Mesothelial cell of epicardium (in vitro differentiated cells): ENCODE measurements at regions not wholly inside any gene's neighbourhood (a gene's known extent, or its start where the extent isn't known, plus 50 kb on each side); places are given as distances from the start of the nearest gene placed in this dataset.

Experiments used
- DNase-seq, 2 experiments: peaks; one replicate each; pipeline ENCODE4 v3.0.0; 2021; ENCODE audit warnings: low spot score in 2 of 2; ENCODE audit not compliant: unreplicated experiment in 2 of 2
- H3K27ac Mint-ChIP-seq: 2 replicates; pipeline ENCODE4 v1.8.0; 2021; ENCODE audit warnings: mixed read lengths
- H3K27me3 Mint-ChIP-seq: 2 replicates; pipeline ENCODE4 v1.8.0; 2021; ENCODE audit warnings: low read depth, mixed read lengths
- H3K36me3 Mint-ChIP-seq: 2 replicates; pipeline ENCODE4 v1.8.0; 2021; ENCODE audit warnings: mixed read lengths
- H3K4me1 Mint-ChIP-seq: 2 replicates; pipeline ENCODE4 v1.8.0; 2021; ENCODE audit warnings: mixed read lengths
- H3K4me3 Mint-ChIP-seq: 2 replicates; pipeline ENCODE4 v1.8.0; 2021; ENCODE audit warnings: mild to moderate bottlenecking, moderate library complexity, mixed read lengths
- H3K9me3 Mint-ChIP-seq: 2 replicates; pipeline ENCODE4 v1.8.0; 2021; ENCODE audit warnings: mixed read lengths
- CTCF ChIP-seq: fragments of 200-600 bp; sonication (generic); IDR thresholded peaks from one replicate; pipeline ENCODE4 v1.5.0; 2021; ENCODE audit warnings: antibody characterized with exemption; ENCODE audit not compliant: unreplicated experiment

- Mint-ChIP-seq H3K27ac (no peak overlapping the region), H3K27me3 (no peaks in the 10 kb centered on the region), H3K4me3 (no peak overlapping the region), H3K4me1 (peaks cover 48% of the 10 kb centered on the region), H3K36me3 (no peaks in the 10 kb centered on the region), H3K9me3 (peaks cover 5% of the 10 kb centered on the region)
- DNase-seq: no peak
- no peak for TF ChIP-seq CTCF
Measured at GRCh38 chr9:80792726-80793125, 896.6 kb downstream of the TLE1 start.

GRCh38 chr9:80791836-80792235 lies 897.5 kb downstream of the TLE1 start:
- TF ChIP-seq CTCF: no peak
- DNase-seq: no peak
- Mint-ChIP-seq H3K4me1 (peaks cover 39% of the 10 kb centered on the region), H3K36me3 (no peaks in the 10 kb centered on the region), H3K27ac (peak overlapping the region; percentile 40), H3K9me3 (peaks cover 11% of the 10 kb centered on the region), H3K4me3 (no peak overlapping the region), H3K27me3 (no peaks in the 10 kb centered on the region)

GRCh38 chr9:80790764-80791163 lies 898.6 kb downstream of the TLE1 start:
- Mint-ChIP-seq H3K27me3 (no peaks in the 10 kb centered on the region), H3K36me3 (peaks cover 2% of the 10 kb centered on the region), H3K4me1 (peaks cover 30% of the 10 kb centered on the region), H3K9me3 (peaks cover 11% of the 10 kb centered on the region), H3K4me3 (no peak overlapping the region), H3K27ac (peak overlapping the region; percentile 4)
- TF ChIP-seq CTCF: no peak
- no peak for DNase-seq

GRCh38 chr9:80789831-80790230 lies 899.5 kb downstream of the TLE1 start:
- TF ChIP-seq CTCF: no peak
- Mint-ChIP-seq H3K27ac (no peak overlapping the region), H3K9me3 (peaks cover 14% of the 10 kb centered on the region), H3K4me1 (peaks cover 28% of the 10 kb centered on the region), H3K4me3 (no peak overlapping the region), H3K36me3 (peaks cover 4% of the 10 kb centered on the region), H3K27me3 (no peaks in the 10 kb centered on the region)
- DNase-seq: no peak

GRCh38 chr9:80787636-80788035 lies 901.7 kb downstream of the TLE1 start:
- H3K9me3 Mint-ChIP-seq: peaks cover 14% of the 10 kb centered on the region
- no peak for TF ChIP-seq CTCF
- no peak overlapping the region for H3K4me3 Mint-ChIP-seq
- H3K4me1 Mint-ChIP-seq: peaks cover 22% of the 10 kb centered on the region
- DNase-seq: no peak
- no peaks in the 10 kb centered on the region for H3K27me3 Mint-ChIP-seq
- H3K27ac Mint-ChIP-seq: no peak overlapping the region
- H3K36me3 Mint-ChIP-seq: peaks cover 4% of the 10 kb centered on the region

GRCh38 chr9:80784647-80785046 lies 904.7 kb downstream of the TLE1 start:
- no peak overlapping the region for H3K4me3 Mint-ChIP-seq
- peaks cover 4% of the 10 kb centered on the region for H3K36me3 Mint-ChIP-seq
- no peaks in the 10 kb centered on the region for H3K27me3 Mint-ChIP-seq
- no peak for DNase-seq
- peaks cover 14% of the 10 kb centered on the region for H3K9me3 Mint-ChIP-seq
- H3K27ac Mint-ChIP-seq: no peak overlapping the region
- peaks cover 4% of the 10 kb centered on the region for H3K4me1 Mint-ChIP-seq
- no peak for TF ChIP-seq CTCF
